HG02840 (cell line): ENCODE measurements at regions not wholly inside any gene's neighbourhood (a gene's known extent, or its start where the extent isn't known, plus 50 kb on each side); places are given as distances from the start of the nearest gene placed in this dataset.

Experiments
- ATAC-seq: cut with Tn5 transposase; IDR thresholded peaks from one replicate; pipeline ENCODE4 v1.9.1; 2021; ENCODE audit warnings: mild to moderate bottlenecking, moderate library complexity, moderate number of reproducible peaks; ENCODE audit not compliant: unreplicated experiment, low FRiP score

- no peak for ATAC-seq
Observed at GRCh38 chr13:105328212-105328611, 1207.2 kb downstream of the EFNB2 start.

- no peak for ATAC-seq
Observed at GRCh38 chr13:105327581-105328126, 1207.8 kb downstream of the EFNB2 start.

- ATAC-seq: no peak
Observed at GRCh38 chr13:105319875-105320274, 1215.6 kb downstream of the EFNB2 start.

GRCh38 chr13:105316731-105317130, 1218.7 kb downstream of the EFNB2 start:
- no peak for ATAC-seq

GRCh38 chr13:105312906-105313305, 1222.6 kb downstream of the EFNB2 start:
- no peak for ATAC-seq

GRCh38 chr13:105311094-105311493, 1224.4 kb downstream of the EFNB2 start:
- no peak for ATAC-seq

GRCh38 chr13:105307776-105308175, 1227.7 kb downstream of the EFNB2 start:
- no peak for ATAC-seq

- ATAC-seq: no peak
Observed at GRCh38 chr13:105297839-105298238, 1237.6 kb downstream of the EFNB2 start.

- no peak for ATAC-seq
Observed at GRCh38 chr13:105291987-105292386, 1243.5 kb downstream of the EFNB2 start.

- ATAC-seq: no peak
Observed at GRCh38 chr13:105290596-105290995, 1244.9 kb downstream of the EFNB2 start.

- ATAC-seq: no peak
Observed at GRCh38 chr13:105285526-105285925, 1249.9 kb downstream of the EFNB2 start.

GRCh38 chr13:105282406-105283285, 1252.8 kb downstream of the EFNB2 start:
- ATAC-seq: no peak

GRCh38 chr13:105278943-105279381, 1256.5 kb downstream of the EFNB2 start:
- no peak for ATAC-seq

GRCh38 chr13:105276571-105276970, 1258.9 kb downstream of the EFNB2 start:
- ATAC-seq: no peak

- ATAC-seq: no peak
Observed at GRCh38 chr13:105273665-105274222, 1261.7 kb downstream of the EFNB2 start.

- ATAC-seq: no peak
Observed at GRCh38 chr13:105272660-105273631, 1262.5 kb downstream of the EFNB2 start.

GRCh38 chr13:105266615-105267014, 1268.8 kb downstream of the EFNB2 start:
- no peak for ATAC-seq

- ATAC-seq: no peak
Observed at GRCh38 chr13:105262579-105262978, 1272.9 kb downstream of the EFNB2 start.

- ATAC-seq: no peak
Observed at GRCh38 chr13:105259426-105259825, 1276.0 kb downstream of the EFNB2 start.

GRCh38 chr13:105255472-105255871, 1280.0 kb downstream of the EFNB2 start:
- no peak for ATAC-seq
